GM18505 (cell line): ENCODE measurements at regions not wholly inside any gene's neighbourhood (a gene's known extent, or its start where the extent isn't known, plus 50 kb on each side); places are given as distances from the start of the nearest gene placed in this dataset.
"Not testable (repeated sequence)": the region's sequence is repeated elsewhere in the genome, so short reads cannot be mapped to it uniquely, and the experiment has no call there.

ENCODE experiments used
- ATAC-seq: cut with Tn5 transposase; IDR thresholded peaks from one replicate; pipeline ENCODE4 v1.9.1; 2021; ENCODE audit not compliant: unreplicated experiment
- POLR2A ChIP-seq: IDR thresholded peaks from 4 replicates; pipeline ENCODE4 v1.6.1; 2011; ENCODE audit warnings: borderline replicate concordance; ENCODE audit not compliant: insufficient read depth, insufficient read length; ENCODE audit errors: extremely low read depth

DNA sequence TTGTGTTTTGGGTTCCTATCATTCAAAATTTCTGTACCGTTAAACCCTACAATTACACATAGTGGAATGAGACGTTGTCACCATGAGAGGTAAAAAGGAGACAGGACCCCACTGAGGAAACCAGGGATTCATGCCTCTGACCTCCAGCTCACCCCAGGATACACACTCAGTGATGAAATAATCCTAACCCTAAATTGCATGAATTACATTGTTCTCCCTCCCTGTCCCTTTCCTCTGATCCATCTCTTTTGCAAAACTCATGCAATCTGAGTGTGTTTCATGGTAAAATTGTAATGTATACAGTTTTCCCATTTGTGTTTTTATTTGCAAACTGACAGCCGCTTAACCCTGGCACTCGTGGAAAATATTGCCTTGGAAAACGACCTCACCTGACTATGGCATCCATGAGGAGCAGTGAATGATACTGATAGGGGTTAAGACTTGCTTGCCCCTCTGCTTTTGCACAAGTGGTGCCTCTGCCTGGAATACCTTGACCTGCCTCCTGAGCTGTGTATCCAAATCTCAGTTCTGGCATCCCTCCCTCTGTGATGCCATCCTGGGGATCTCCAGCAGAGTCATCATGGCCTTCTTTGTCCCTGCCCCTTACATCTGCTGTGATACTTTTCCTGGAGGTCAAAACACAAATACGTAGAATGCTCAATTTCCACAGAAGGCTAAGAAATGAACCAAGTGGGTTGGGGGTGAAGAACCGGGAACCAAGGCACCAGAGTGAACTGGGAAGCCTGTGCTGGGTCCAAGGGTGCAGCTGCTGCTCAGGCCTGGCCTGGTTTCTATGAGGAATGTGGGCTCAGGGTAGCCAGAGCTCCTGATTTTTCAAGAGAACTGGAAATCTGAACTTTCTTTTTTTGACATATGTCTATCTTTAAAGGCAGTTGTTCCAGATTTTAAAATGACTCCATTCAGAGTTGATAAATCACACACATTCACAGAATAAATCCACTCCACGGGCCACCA is 211.6 kb upstream of the ZNF217 start:
- no peak for ATAC-seq
- TF ChIP-seq POLR2A = no peak

GRCh38 chr20:53804308-53804707 is 210.7 kb upstream of the ZNF217 start:
- not testable (repeated sequence) for ATAC-seq

DNA sequence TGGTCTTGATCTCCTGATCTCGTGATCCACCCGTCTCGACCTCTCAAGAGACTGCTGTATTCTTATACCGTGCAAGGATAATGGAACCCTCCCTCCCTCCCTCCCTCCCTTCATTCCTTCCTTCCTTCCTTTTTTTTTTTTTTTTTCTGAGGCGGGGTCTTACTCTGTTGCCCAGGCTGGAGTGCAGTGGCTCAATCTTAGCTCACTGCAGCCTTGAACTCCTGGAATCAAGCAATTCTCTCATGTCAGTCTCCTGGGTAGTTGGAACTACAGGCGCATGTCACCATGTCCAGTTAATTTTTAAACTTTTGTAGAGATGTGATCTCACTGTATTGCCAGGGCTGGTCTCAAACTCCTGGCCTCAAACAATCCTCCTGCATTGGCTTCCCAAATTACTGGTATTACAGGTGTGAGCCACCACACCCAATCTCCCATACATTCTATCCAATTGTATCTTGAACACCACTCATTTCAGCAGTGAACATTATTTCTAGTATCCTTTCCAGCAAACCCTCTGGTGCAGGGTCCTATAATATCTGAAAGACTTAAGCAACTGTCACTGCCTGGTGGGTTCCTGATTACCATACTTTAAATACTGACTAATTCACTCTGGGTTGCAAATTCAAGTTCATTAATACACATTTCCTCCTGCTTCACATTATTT is 210.0 kb upstream of the ZNF217 start:
- no peak for TF ChIP-seq POLR2A

GRCh38 chr20:53801609-53802370 is 208.2 kb upstream of the ZNF217 start:
- TF ChIP-seq POLR2A = no peak
- ATAC-seq = no peak

More for the DNA sequence above, 210.0 kb upstream of the ZNF217 start:
- no peak for ATAC-seq

GRCh38 chr20:53800883-53801604 is 207.4 kb upstream of the ZNF217 start:
- no peak for ATAC-seq
- no peak for TF ChIP-seq POLR2A

- no peak for TF ChIP-seq POLR2A
These were observed 206.8 kb upstream of the ZNF217 start for GRCh38 chr20:53800418-53800817.

GRCh38 chr20:53797085-53797484 is 203.4 kb upstream of the ZNF217 start:
- no peak for TF ChIP-seq POLR2A
- no peak for ATAC-seq

More at GRCh38 chr20:53800418-53800817, 206.8 kb upstream of the ZNF217 start:
- no peak for ATAC-seq

DNA sequence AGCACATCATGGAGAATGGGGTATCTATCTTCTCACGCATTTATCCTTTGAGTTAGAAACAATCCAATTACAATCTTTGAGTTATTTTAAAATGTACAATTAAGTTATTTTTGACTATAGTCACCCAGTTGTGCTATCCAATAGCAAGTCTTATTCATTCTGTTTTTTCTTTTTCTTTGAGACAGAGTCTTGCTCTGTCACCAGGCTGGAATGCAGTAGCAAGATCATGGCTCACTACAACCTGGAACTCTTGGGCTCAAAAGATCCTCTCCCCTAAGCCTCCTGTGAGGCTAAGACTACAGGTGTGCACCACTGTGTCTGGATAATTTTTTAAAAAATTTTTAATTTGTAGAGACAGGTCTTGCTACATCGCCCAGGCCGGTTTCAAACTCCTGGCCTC is 201.5 kb upstream of the ZNF217 start:
- no peak for ATAC-seq
- TF ChIP-seq POLR2A = no peak

GRCh38 chr20:53794529-53795115 is 201.0 kb upstream of the ZNF217 start:
- no peak for TF ChIP-seq POLR2A
- no peak for ATAC-seq

DNA sequence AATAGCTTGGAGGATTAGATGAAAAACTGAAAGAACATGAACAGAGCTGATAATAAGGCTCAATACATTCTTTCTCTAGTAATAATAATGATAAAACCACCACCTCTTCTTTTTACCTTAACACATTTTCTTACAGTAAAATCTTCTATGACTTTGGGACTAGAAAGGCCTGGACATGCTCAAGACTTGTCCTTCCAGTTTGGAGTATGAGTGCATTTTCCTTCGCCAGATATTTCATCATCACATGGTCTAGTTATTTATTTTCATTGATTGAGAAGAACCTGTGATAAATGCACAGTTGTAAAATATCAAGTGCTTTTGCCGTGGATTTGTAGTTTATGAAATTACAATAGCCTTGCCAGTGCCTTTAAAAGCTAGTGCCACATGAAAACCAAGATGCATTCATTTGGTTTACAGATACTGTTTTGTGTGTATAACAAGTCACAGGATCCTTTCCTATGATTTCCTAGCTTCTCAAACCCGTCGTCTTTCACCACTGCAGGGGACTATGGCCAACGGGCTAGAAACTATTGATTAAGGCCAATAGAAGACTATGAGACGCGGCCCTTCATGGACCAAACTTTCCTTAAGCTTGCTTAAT is 200.2 kb upstream of the ZNF217 start:
- no peak for TF ChIP-seq POLR2A
- no peak for ATAC-seq

DNA sequence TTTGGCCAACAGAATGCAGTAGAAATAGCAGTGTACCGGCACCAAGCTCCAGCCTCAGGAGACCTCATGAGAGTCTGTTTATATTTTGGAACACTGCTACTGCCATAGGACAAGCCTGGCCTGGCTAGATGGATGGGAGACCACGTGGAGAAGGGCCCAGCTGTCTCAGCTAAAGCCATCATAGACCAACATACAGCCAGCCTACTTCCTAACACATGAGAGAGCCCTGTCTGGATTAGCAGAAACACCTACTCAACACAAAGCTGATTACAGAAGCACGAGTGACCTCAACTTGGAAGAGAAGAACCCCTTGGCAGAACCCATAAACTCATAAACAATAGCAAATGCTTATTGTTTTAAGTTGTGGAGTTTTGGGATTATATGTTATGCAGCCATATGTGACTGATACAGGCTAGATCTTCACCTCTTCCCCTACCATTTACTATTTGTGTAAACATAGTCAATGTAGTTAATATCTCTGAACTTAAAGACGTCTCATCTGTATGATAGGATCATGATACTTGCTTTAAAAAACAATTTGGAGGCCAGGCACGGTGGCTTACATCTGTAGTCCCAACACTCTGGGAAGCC is 199.4 kb upstream of the ZNF217 start:
- no peak for ATAC-seq
- TF ChIP-seq POLR2A = no peak
